ENCODE measurements at regions not wholly inside any gene's neighbourhood (a gene's known extent, or its start where the extent isn't known, plus 50 kb on each side); places are given as distances from the start of the nearest gene placed in this dataset.

DNA sequence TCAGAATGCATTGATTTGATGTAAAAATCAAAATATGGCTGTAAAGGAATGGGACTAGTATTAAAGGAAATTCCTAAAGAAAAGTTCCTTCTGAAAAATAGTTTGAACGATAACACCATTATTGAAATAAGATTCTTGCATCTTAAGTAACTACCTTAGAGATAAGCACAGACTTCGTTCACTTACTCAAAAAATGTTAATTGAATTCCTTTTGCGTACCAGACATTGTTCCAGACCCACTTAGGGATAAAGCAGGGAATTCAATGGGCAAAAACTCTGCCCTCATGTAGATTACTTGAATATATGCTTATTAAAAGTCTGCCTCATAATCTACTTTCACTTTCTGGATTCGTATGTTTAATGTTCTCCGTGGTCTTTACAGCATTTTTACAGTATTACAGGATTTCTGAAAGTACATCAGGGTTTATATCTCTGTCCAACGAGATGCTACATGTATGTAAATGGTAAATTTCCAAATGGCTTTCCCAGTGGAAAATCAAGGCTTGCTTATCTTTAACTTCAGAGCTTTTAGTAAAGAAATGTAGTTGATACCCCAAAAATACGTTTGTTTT, 213.7 kb downstream of the GXYLT1 start:
- DNase-seq (ENCODE audit: low read depth) = no peak

DNA sequence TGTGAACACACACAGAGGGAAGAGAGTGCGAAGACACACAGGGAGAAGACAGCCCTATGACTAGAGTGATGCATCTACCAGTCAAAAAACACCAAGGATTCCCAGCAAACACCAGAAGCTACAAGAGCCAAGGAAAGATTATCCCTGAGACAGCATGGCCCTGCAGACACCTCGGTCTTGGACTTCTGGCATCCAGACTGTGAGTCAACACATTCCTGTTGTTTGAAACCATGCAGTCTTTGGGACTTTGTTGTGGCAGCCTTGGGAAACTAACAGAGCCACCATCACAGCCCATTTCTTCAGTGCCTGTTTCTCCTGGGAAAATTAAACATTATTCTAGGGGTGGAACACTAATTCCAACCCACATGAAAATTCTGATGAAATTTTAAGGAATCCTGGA, 220.6 kb downstream of the GXYLT1 start:
- DNase-seq (ENCODE audit: low read depth) = no peak

DNA sequence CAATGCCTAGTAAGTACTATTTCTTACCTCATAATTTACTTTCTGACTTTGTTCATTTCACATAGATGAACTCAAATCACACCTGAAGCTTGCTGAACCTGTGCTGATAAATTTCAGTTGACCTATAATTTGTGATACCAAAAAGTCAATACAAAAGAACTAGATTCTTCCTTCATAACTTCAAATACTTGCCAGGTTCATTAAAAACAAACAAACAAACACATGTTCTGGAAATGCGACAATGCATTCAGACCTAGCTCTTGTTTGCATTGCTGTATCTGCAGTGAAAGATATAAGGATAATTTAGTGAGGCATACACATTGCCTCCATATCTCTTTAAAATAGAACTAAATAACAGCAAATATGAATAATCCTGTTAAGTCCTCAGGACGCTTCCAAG, 221.3 kb downstream of the GXYLT1 start:
- no peak for DNase-seq (ENCODE audit: low read depth)

DNA sequence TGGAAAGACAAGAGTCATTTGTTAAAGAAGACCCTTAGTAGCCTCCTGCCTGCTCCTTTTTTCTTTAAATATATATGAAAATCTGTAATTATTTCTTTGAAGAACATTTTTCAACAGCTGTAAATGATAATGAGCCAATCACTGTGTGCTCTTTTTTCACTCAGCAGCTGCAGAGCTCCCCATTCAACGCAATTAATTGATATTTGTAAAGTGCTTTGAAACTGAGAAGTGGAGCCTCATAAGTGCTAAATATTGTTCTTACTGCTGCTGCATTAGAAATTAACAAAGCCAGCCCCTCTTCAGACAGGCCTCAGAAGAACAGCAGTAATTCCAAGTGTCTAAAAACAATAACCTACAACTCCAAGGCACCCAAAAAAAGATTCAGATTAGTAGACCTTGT, 224.3 kb downstream of the GXYLT1 start:
- DNase-seq (ENCODE audit: low read depth) = no peak

DNA sequence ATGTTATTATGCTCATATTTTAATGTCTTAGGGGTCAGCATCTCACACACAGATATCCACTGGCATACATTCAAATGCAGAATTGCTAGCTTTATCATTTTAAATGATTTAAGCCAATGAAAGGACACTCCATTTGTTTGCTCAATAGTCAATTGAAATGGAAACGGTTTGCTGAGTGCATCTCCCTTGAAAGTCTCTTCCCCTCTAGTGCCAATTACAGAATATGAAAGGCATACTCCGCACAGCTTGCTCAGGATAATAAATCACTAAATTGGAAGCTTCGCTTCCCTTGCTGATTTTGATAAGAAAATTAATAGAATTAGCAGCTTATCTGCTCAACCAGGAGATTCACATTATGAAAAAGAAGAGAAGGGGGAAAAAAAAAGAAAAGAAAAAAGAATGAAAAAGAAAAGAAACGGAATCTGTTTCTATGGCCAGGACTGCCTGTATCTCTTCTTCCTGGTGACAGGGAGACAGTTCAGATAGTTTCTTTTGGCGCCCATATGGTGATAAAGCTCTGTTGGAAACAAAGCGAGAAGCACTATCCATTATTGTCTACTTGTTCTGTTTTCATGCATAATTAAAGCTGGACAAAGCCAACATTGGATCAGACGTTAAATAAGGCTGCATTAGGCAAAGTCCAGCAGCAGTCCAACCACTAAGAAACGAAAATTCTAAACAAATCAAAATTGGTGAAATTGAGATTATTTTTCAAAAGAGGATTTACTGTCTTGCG, 225.0 kb downstream of the GXYLT1 start:
- DNase-seq (ENCODE audit: low read depth) = no peak

DNA sequence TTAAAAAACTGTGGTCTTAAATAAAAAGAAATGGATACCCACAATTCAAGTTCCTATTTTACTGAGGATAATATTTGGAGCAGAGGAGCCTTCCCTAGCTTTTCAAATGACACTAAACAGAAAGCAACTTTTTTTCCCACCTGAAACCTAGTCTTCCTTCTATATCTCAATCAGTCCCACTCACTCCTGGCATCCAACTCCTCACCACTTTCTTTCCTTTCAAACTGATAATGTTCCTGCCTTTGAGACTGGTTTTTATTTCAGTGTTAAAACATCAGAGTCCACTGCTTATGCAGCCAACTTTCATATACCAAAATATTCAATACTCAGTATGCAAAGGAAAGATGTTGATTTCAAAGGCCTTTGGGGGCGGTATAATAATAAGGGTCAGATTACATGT, 225.6 kb downstream of the GXYLT1 start:
- no peak for DNase-seq (ENCODE audit: low read depth)

DNA sequence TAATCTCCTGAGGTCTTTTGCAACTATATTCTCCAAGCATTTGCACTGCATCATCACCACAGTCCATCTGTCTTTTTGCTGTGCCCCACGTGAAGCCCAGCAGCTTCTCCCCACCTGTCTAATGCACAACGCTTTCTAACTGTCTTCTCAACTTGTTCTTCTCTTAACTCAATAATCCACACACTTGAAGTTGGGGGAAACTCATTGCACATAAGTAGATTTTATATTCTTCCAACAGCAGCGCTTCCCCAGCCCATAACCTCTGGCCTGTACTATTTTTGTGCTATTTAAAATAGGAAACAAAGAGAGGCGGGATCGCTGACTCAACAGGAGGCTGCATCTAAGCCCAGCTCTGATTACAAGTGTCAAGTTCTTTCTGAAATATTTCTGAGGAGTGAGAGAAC, 226.7 kb downstream of the GXYLT1 start:
- DNase-seq (ENCODE audit: low read depth) = no peak

DNA sequence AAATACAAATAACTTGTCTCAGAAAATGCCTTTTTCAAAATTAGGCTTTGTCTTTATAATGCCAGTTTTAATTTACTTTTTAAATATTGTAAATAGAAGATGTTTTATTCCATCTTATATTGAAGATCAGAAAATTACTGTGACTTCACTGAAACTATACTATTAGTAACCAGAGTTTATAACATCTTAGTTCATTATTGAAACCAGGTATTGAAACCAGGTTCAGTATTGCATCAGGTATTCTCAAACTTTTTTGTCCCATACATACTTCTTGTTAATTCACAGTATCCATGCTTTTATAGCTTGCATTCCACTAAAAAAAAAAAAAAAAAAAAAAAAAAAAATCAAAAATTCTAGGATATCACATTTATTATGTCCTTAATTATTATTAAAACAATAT, 227.5 kb downstream of the GXYLT1 start:
- DNase-seq (ENCODE audit: low read depth) = no peak

DNA sequence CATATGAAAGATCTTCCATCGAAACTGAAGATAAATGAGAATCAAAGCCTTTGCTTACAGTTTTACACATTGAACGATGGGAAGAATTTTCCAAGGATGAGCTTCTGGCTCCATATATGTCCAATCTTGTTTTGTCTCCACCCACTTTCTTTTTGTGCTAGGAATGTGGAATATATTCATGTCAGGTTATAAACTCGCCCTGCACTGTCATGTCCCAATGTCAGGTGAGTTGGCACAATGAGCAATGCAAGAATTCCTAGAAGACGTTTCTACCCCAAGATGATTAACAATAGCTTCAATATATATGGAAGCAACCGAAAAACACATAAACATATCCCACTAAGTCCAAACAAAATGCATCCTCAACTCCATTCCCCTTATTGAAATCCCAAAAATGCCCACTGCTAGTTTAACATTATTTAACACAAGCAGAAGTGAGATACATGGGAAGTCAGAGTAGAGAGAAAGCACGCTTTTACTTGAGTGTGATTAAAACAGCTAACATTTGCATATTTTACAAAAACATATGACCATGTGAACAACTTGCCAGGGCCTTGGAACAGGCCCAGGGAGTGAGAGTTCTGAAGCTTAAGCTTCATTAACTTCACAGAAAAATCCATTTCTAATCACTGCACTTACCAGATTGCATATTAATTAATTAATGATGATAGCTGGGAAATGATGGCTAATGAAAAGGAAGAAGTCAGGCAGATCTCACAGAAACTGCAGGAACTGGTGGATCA, 233.9 kb downstream of the GXYLT1 start:
- DNase-seq (ENCODE audit: low read depth) = no peak

DNA sequence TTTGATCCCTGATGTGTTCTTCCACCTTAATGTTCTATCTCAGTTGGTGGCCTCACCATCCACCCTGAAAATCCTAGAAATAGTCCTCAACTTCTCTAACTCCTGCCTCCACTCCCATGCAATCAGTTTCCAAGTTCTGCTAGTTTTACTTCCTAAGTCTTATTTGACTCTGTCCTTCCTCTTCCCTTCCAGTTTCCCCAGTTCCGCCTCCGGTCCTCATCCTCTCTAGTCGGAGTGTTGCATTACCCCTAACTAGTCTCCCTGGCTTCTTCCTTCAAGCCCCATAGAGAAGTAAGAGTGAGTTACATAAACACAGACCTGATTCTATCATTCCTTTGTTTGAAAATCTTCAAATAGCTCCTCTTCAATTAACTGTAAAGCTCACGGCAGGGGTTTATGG, 236.5 kb downstream of the GXYLT1 start:
- no peak for DNase-seq (ENCODE audit: low read depth)

DNA sequence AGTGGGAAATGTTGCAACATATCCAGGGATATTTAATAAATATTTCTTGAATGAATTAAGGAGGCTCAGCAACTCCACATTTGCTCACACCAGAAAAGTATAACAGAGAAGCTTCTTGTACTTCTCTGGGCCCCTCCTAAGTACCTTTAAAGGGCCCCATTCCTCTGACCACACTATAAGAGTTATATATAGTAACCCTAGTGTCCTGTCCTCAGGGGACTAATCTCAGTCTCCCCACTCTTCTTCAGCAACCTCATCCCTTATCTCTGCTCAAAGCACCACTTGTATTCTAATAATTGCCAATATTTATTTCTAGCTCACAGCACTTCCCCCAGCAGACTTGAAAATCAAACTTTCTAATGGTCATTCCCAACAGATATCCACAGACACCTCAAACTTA, 237.1 kb downstream of the GXYLT1 start:
- DNase-seq (ENCODE audit: low read depth) = no peak

DNA sequence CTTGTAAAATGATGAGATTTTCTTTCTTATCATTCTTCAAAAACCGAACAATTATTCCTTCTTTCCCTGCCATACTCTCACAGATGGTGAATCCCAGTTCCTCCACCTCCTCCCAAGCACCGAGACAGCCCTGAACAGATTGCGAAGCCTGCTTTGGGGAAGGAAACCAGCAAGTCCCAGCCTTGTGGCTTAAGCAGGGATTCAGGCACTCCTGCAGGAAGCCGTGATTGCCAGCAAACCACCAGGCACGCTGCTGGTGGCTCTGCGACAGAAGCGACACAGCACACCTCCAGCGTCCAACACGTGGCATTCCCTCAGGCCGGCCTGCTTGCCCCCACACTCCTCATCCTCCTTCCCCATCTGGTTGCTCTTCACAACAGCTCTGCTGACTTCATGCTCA, 237.7 kb downstream of the GXYLT1 start:
- DNase-seq (ENCODE audit: low read depth) = no peak

DNA sequence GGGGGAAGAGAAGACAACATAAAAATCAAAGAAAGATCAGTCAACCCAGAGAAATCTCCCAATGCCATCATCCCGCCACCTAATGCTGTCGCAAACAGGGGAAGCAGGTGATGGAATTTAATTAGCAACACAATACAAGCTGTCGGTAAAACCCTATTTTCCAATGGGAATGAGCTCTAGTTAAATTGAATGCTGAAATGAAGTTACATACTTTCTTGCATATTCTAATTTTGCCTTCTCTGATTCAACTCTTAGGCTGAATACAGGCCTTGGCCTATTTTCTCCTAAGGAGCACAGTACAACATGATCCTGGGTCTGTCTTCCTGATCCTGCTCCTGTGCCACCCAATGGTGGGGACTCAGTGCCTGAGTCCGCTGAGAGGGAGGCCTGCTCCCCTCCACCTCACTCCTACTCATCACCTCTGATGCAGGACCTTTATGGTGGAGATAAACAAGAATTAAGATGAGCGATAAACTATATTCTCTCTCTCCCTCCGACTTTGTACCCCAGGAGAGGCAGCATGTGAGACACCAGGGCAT, 238.8 kb downstream of the GXYLT1 start:
- DNase-seq (ENCODE audit: low read depth) = no peak

DNA sequence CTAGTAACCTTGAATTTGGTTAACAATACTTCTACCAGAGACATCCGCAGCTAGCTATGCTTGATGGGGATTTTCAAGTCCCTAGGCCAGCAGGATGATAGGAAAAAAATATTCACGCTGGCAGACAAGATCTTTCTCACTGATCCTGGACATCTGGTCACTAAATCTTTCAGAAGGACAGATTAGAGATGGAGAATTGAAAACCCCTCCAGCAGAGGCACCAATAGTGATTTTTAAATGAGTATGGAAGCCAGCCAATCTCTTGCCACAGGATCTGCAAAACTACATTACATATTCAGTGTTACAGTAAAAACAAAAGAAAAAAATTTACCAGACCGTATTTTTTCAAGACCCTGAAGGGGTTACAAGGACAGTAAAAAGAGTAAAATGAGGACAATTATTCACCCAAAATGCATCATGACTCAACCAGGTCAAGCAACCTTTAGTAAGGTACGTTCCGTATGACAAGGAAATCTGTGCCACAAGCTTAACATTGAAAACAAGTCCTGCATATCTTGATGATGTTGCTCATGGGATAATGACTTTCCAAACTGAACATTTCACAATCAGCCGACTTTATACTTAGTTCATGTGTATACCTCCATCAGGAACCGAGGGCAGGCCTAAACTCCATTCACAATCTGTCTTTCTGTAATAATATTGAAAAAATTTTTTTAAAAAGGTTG, 239.5 kb downstream of the GXYLT1 start:
- no peak for DNase-seq (ENCODE audit: low read depth)

DNA sequence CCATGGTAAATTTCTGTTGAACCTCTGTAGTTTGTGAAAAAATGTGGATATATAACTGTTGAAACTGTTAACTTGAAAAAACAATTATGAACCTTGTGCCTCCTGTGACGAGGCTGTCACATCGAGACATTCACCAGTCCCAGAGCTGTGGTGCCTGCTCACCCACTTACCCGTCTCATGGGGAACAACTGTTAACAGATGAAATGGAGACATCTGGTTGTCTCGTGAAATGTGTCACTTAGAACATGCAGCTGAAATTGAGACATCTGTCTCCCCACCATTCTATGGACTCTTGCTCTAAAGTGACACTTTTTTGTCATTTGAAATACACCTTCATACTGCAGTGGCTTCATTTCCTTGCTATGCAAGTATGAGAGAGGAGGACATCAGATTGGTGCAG, 240.6 kb downstream of the GXYLT1 start:
- no peak for DNase-seq (ENCODE audit: low read depth)

DNA sequence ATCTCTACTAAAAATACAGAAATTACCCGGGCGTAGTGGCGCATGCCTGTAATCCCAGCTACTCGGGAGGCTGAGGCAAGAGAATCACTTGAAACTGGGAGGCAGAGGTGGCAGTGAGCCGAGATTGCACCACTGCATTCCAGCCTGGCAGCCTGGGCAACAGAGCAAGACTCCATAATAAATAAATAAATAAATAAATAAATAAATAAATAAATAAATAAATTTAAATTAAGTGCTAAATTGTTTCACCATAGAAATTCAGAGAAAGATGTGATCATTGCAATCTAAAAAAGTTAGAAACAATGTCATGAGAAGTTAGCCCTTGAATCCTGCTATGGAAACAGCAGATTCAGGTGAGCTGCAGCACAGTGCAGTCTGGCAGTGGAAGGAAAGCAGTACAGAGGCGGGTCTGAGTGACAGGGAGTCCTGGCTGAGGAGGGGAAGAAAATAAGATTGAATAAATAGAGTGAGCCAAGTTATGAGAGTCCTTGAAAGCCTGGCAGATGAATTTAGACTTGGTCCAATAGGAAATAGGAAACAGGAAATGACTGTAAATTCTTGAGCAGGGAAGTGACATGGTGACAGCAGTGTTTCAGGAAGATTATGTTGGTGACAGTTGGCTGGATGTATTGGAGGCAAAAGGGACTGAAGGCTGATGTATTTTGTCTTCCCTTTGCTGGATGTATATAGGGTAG, 241.5 kb downstream of the GXYLT1 start:
- no peak for DNase-seq (ENCODE audit: low read depth)

DNA sequence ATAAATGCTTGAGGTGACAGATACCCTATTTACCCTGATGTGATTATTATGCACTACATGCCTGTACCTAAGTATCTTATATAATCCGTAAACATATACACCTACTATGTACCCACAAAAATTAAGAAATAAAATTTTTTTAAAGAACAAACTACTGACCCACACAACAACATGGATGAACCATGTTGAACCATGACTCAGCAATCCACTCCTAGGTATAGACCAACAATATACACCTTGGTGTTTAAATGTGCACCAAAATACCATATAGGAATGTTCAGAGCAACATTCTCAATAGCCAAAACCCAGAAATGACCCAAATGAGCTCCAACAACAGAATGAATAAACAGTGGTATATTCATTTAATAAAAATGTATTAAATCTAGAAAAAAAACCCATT, 245.1 kb downstream of the GXYLT1 start:
- no peak for DNase-seq (ENCODE audit: low read depth)

DNA sequence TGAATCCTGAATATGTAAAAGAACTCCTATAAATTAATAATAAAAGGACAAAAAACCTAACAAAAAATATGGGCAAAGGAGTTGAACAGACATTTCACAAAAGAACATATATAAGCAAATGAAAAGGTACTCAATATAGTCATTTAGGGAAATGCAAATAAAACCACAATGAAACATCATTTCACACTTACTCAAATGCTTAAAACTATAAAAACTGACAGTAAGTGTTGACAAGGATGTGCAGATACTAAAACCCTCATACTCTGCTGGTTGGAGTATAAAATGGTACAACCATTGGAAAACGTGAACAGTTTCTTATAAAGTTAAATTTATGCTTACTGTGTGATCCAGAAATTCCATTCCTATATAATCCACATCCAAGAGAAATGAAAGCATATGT, 247.1 kb downstream of the GXYLT1 start:
- DNase-seq (ENCODE audit: low read depth) = no peak

DNA sequence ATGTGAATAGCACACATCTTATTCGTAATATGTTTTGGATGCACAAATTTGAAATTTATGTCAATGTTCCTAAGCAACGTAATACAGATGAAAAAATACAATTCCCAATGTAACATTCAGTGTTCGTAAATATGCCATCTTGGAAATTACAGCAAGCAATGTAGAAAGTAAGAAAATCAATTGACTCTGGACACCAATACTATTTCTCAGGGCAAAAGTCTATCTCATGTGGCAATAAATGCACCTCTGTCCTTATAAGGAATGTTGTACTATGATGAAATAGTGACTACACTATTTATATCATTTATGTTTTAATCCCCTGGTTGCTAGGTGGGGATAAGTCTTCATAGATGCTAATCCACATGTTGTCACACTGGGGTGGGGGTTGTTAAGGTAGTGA, 251.2 kb downstream of the GXYLT1 start:
- no peak for DNase-seq (ENCODE audit: low read depth)

DNA sequence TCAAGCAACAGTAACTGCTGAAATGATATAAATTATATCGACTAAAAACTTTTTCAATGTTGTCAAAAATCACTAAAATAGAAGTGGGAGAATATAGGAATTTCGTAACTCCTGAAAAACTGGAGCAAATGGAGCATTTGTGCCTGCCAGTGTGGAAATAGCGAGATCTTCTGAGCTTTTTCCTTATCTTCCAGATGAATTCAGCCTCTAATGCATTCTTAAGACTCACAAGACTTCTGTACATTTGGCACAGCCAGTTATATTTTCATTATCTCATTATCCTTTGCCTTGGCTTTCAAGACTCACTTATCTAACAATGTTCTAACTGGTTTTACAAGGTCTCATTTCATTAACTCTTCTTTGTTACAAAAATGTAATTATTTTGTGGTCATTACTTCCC, 252.4 kb downstream of the GXYLT1 start:
- DNase-seq (ENCODE audit: low read depth) = no peak

DNA sequence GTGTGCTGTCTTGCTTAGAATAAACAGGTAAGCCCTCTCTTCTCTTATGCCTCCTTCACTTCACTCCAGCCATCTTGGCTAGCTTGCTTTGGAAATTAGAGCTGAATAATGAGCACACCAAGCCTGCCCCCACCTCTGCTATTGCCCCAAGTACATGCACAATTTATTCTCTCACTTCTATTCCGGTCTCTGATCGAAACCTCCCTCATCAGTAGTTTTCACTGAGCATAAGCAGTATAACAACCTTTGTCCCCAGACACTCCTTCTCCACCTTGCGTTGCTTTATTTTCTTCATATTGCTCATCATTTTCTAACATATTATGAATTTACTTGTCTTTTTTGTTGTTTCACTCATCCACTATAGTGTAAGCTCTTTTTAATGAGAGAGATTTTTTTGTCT, 253.4 kb downstream of the GXYLT1 start:
- DNase-seq (ENCODE audit: low read depth) = no peak

DNA sequence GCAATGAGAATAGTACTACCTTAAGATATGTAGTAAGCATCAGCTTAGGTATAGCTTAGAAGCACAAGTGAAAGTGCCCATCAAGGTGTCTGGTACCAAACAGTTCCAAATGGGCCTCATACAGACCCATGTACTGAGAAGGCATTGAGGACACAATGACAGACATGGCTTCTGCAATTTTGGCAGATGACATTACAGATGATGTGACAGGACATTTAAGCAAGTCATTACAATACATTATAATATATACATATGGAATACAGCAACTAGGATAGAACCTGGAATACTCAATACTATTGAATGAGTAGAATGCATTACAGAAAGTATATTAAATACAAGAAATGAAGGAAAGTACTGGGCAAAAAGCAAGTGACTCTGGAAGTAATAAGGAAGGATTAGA, 256.4 kb downstream of the GXYLT1 start:
- DNase-seq (ENCODE audit: low read depth) = no peak
